Fibroblast of lung (primary cell): ENCODE measurements at regions not wholly inside any gene's neighbourhood (a gene's known extent, or its start where the extent isn't known, plus 50 kb on each side); places are given as distances from the start of the nearest gene placed in this dataset.

Experiments
- DNase-seq, 2 donors: peaks; one replicate each; pipeline versions ENCODE4 v3.0.0 to v3.0.0-alpha.2; 2010; ENCODE audit warnings: low read depth in 2 of 2
- H2AFZ ChIP-seq: 2 replicates; pipeline ENCODE4 v1.5.1; 2012; ENCODE audit warnings: low read length, control low read depth, inconsistent platforms
- H3K27ac ChIP-seq: 2 replicates; pipeline ENCODE4 v1.5.1; 2011; ENCODE audit warnings: low read length, control low read depth; ENCODE audit not compliant: insufficient read depth
- H3K27me3 ChIP-seq: 2 replicates; pipeline ENCODE4 v1.5.1; 2011; ENCODE audit warnings: mild to moderate bottlenecking, low read length; ENCODE audit not compliant: control insufficient read depth, insufficient read depth
- H3K36me3 ChIP-seq: 2 replicates; pipeline ENCODE4 v1.5.1; 2011; ENCODE audit warnings: low read length; ENCODE audit not compliant: control insufficient read depth, insufficient read depth
- H3K4me1 ChIP-seq: 2 replicates; pipeline ENCODE4 v1.5.1; 2011; ENCODE audit warnings: low read length; ENCODE audit not compliant: control insufficient read depth, insufficient read depth; ENCODE audit errors: extremely low read depth
- H3K4me2 ChIP-seq: 2 replicates; pipeline ENCODE4 v1.5.1; 2011; ENCODE audit warnings: low read length, control low read depth; ENCODE audit not compliant: insufficient read depth; ENCODE audit errors: extremely low read depth
- H3K4me3 ChIP-seq, 4 experiments: fragments of 200-600 bp in 1 of 4; sonication (generic) in 1 of 4; replicated peaks in 1 of 4; 2 replicates each; pipeline ENCODE4 v1.5.1; 2011 to 2016; ENCODE audit warnings: low read length in 4 of 4, low read depth in 3 of 4, mild to moderate bottlenecking in 3 of 4, control low read depth in 2 of 4, inconsistent platforms in 1 of 4, mixed read lengths in 1 of 4; ENCODE audit not compliant: insufficient read depth in 1 of 4; ENCODE audit errors: control extremely low read depth in 1 of 4
- H3K79me2 ChIP-seq: 2 replicates; pipeline ENCODE4 v1.5.1; 2012; ENCODE audit warnings: mild to moderate bottlenecking, low read length, inconsistent platforms; ENCODE audit not compliant: control insufficient read depth, insufficient read depth
- H3K9ac ChIP-seq: 2 replicates; pipeline ENCODE4 v1.5.1; 2011; ENCODE audit warnings: mild to moderate bottlenecking, low read length, control low read depth; ENCODE audit not compliant: insufficient read depth
- H3K9me3 ChIP-seq: 2 replicates; pipeline ENCODE4 v1.5.1; 2012; ENCODE audit warnings: low read depth, low read length; ENCODE audit not compliant: control insufficient read depth, insufficient read depth
- H4K20me1 ChIP-seq: 2 replicates; pipeline ENCODE4 v1.5.1; 2011; ENCODE audit warnings: low read length; ENCODE audit not compliant: control insufficient read depth, insufficient read depth; ENCODE audit errors: extremely low read depth
- EZH2 ChIP-seq: IDR thresholded peaks from 2 replicates; pipeline ENCODE4 v1.5.1; 2012; ENCODE audit warnings: low read length, control low read depth, mild to moderate bottlenecking; ENCODE audit errors: missing control alignments
- TF ChIP-seq, protein P1 (sequence below), 2 donors: IDR thresholded peaks in 1 of 2; conservative IDR thresholded peaks in 1 of 2; 1 replicate in 1 of 2; 2 replicates in 1 of 2; pipeline ENCODE4 v1.5.1; 2011 to 2012; ENCODE audit warnings: low read length in 2 of 2, control low read depth in 1 of 2, inconsistent platforms in 1 of 2, low read depth in 1 of 2, mild to moderate bottlenecking in 1 of 2

DNA sequence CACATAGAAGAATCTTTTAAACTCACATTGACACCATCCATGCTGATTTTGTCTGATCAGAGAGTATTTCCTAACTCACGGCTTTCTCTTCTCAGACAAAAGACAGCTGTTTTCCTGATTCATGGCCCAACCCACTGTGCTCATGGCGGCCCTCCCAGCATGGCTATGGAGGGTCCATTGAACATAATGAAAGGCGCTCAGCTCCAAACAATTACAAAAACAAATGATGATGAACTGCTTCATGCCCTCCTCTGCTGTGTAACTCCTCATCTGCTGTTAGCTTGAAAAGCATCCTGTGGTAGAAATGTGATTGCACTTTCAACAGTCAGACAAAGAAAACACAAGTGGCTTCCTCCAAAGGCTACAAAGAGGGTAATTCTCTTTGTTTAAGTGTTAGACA, 673.8 kb downstream of the PRELID2 start:
- Histone ChIP-seq H2AFZ (no peak overlapping the region), H3K79me2 (no peaks in the 10 kb centered on the region), H3K9me3 (no peaks in the 10 kb centered on the region), H4K20me1 (no peaks in the 10 kb centered on the region), H3K36me3 (no peaks in the 10 kb centered on the region), H3K4me2 (no peak overlapping the region), H3K9ac (no peak overlapping the region), H3K4me3 (no peak overlapping the region), H3K4me1 (no peaks in the 10 kb centered on the region), H3K27ac (no peak overlapping the region), H3K27me3 (no peaks in the 10 kb centered on the region)
- no peak for DNase-seq
- TF ChIP-seq EZH2, result no peak
- TF ChIP-seq, protein P1, sequence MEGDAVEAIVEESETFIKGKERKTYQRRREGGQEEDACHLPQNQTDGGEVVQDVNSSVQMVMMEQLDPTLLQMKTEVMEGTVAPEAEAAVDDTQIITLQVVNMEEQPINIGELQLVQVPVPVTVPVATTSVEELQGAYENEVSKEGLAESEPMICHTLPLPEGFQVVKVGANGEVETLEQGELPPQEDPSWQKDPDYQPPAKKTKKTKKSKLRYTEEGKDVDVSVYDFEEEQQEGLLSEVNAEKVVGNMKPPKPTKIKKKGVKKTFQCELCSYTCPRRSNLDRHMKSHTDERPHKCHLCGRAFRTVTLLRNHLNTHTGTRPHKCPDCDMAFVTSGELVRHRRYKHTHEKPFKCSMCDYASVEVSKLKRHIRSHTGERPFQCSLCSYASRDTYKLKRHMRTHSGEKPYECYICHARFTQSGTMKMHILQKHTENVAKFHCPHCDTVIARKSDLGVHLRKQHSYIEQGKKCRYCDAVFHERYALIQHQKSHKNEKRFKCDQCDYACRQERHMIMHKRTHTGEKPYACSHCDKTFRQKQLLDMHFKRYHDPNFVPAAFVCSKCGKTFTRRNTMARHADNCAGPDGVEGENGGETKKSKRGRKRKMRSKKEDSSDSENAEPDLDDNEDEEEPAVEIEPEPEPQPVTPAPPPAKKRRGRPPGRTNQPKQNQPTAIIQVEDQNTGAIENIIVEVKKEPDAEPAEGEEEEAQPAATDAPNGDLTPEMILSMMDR (conservative IDR thresholded peaks at IDR 0.05 in 1 of 2, IDR thresholded peaks at IDR 0.05 in 1 of 2; ENCODE audit: low read depth in 1 of 2, low read length in 2 of 2), result no peak

DNA sequence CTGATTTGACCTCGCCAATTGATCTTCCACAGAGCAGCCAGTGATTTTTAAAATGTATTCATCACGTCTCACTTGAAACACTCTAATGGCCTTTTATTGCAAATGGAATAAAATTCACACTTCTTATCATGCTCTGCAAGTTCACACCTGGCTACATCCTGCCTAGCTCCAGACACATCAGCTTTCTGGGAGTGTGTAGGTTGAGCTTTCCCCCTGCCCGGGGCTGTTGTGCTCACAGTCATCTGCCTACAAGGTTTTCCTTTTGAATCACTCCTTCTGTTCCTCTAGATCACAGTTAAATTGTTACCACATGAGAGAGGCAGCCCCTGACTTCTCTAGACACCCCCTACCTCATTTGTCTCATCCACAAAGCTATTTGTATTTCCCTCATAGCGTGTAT, 674.5 kb downstream of the PRELID2 start:
- Histone ChIP-seq H2AFZ (no peak overlapping the region), H3K9ac (no peak overlapping the region), H4K20me1 (no peaks in the 10 kb centered on the region), H3K9me3 (no peaks in the 10 kb centered on the region), H3K27ac (no peak overlapping the region), H3K4me3 (no peak overlapping the region), H3K27me3 (no peaks in the 10 kb centered on the region), H3K79me2 (no peaks in the 10 kb centered on the region), H3K4me2 (no peak overlapping the region), H3K36me3 (no peaks in the 10 kb centered on the region), H3K4me1 (no peaks in the 10 kb centered on the region)
- DNase-seq, result no peak
- TF ChIP-seq, protein P1 (conservative IDR thresholded peaks at IDR 0.05 in 1 of 2, IDR thresholded peaks at IDR 0.05 in 1 of 2; ENCODE audit: low read depth in 1 of 2, low read length in 2 of 2), result no peak
- TF ChIP-seq EZH2, result no peak

DNA sequence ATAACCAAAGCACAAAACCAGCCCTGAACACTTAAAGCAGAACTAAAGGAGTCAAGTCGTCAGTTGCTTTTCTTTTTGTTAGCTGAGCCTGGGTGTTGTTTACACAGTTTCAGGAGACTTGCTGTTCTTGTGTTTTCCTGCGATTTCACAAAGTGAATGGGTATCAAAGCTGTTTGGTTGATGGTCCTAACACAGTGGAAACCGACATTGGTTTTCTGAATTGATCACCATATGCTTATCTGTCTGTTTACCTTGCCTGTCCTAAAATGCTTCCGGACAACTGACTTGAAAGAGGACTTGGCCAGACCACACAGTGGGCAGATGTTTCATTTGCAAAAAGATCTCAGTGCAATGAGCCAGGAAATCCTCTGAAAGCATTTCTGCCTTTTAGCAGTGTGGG, 676.4 kb downstream of the PRELID2 start:
- Histone ChIP-seq H2AFZ (no peak overlapping the region), H3K79me2 (no peaks in the 10 kb centered on the region), H3K36me3 (no peaks in the 10 kb centered on the region), H3K9ac (no peak overlapping the region), H4K20me1 (no peaks in the 10 kb centered on the region), H3K4me3 (no peak overlapping the region), H3K4me1 (no peaks in the 10 kb centered on the region), H3K27me3 (no peaks in the 10 kb centered on the region), H3K27ac (no peak overlapping the region), H3K9me3 (no peaks in the 10 kb centered on the region), H3K4me2 (no peak overlapping the region)
- TF ChIP-seq, protein P1 (conservative IDR thresholded peaks at IDR 0.05 in 1 of 2, IDR thresholded peaks at IDR 0.05 in 1 of 2; ENCODE audit: low read depth in 1 of 2, low read length in 2 of 2), result no peak
- TF ChIP-seq EZH2, result no peak
- DNase-seq, result peak in 1 of 2 donors; percentile 5
